Endothelial cell of umbilical vein (primary cell): ENCODE measurements at regions not wholly inside any gene's neighbourhood (a gene's known extent, or its start where the extent isn't known, plus 50 kb on each side); places are given as distances from the start of the nearest gene placed in this dataset.

Experiments
- BruUV-seq: library from RNA; stranded (reverse); fragments of 400-500 nt; replicated peaks from 2 replicates; lab custom pipeline; 2021; lab: Mats Ljungman, UMichigan
- CTCF ChIA-PET: fragments of 300-600, 350-600 bp; sonication (Branson Sonifier 250); formaldehyde crosslinking; loops from one replicate; lab custom pipeline; 2021; ENCODE audit warnings: antibody characterized with exemption, inconsistent platforms; lab: Charles Lee
- POLR2A ChIA-PET: fragments of 300-600, 350-600 bp; sonication (Branson Sonifier 250); formaldehyde crosslinking; loops from one replicate; lab custom pipeline; 2021; ENCODE audit warnings: antibody characterized with exemption, inconsistent platforms; lab: Charles Lee
- DNase-seq: peaks from one replicate; pipeline ENCODE4 v3.0.0-alpha.2; 2011; ENCODE audit warnings: low read depth, low spot score
- FAIRE-seq: peaks from 2 replicates; lab custom pipeline; 2011; peaks lifted over from hg19 to GRCh38; lab: Jason Lieb, UNC
- H2AFZ ChIP-seq: 2 replicates; pipeline ENCODE4 v1.6.0; 2012; ENCODE audit warnings: low read depth, low read length, control low read depth, inconsistent platforms
- H3K27ac ChIP-seq: 2 replicates; pipeline ENCODE4 v1.5.1; 2011; ENCODE audit warnings: low read depth, mild to moderate bottlenecking, control low read depth, low read length, moderate library complexity; ENCODE audit not compliant: insufficient read depth
- H3K27me3 ChIP-seq, 2 experiments: 2 replicates each; pipeline versions ENCODE4 v1.6.0 to v1.6.1; 2011; ENCODE audit warnings: low read length in 2 of 2, mixed read lengths in 1 of 2; ENCODE audit not compliant: control insufficient read depth in 2 of 2, insufficient read depth in 2 of 2
- H3K36me3 ChIP-seq, 2 experiments: 2 replicates in 1 of 2; 3 replicates in 1 of 2; pipeline ENCODE4 v1.5.1; 2011; ENCODE audit warnings: low read length in 2 of 2, mild to moderate bottlenecking in 1 of 2, moderate library complexity in 1 of 2; ENCODE audit not compliant: control insufficient read depth in 2 of 2, insufficient read depth in 2 of 2; ENCODE audit errors: extremely low read depth in 1 of 2
- H3K4me1 ChIP-seq: 3 replicates; pipeline ENCODE4 v1.5.1; 2011; ENCODE audit warnings: mild to moderate bottlenecking, low read length; ENCODE audit not compliant: control insufficient read depth, insufficient read depth; ENCODE audit errors: extremely low read depth
- H3K4me2 ChIP-seq: 2 replicates; pipeline ENCODE4 v1.6.1; 2011; ENCODE audit warnings: low read length, control low read depth, mixed read lengths; ENCODE audit not compliant: insufficient read depth
- H3K4me3 ChIP-seq, 3 experiments: fragments of 200-600 bp in 1 of 3; sonication (generic), shearing (Covaris generic) in 1 of 3; replicated peaks in 1 of 3; 2 replicates each; pipeline ENCODE4 v1.5.1; 2011 to 2016; ENCODE audit warnings: control low read depth in 3 of 3, low read length in 3 of 3, mild to moderate bottlenecking in 2 of 3, inconsistent platforms in 1 of 3, low read depth in 1 of 3, moderate library complexity in 1 of 3; ENCODE audit not compliant: insufficient read depth in 1 of 3
- H3K79me2 ChIP-seq: 2 replicates; pipeline ENCODE4 v1.6.0; 2012; ENCODE audit warnings: low read length, inconsistent platforms; ENCODE audit not compliant: control insufficient read depth, insufficient read depth
- H3K9ac ChIP-seq: replicated peaks from 2 replicates; pipeline ENCODE3; 2011; ENCODE audit warnings: low read length, control low read depth; ENCODE audit not compliant: insufficient read depth; ENCODE audit errors: extremely low read depth
- H3K9me1 ChIP-seq: replicated peaks from 3 replicates; pipeline ENCODE4 v1.6.0; 2011; ENCODE audit warnings: mild to moderate bottlenecking, low read length; ENCODE audit not compliant: control insufficient read depth, insufficient read depth; ENCODE audit errors: extremely low read depth
- H3K9me3 ChIP-seq: replicated peaks from 2 replicates; pipeline ENCODE4 v1.5.1; 2012; ENCODE audit warnings: low read length, inconsistent platforms; ENCODE audit not compliant: control insufficient read depth, insufficient read depth
- H4K20me1 ChIP-seq: replicated peaks from 2 replicates; pipeline ENCODE3; 2011; ENCODE audit warnings: mild to moderate bottlenecking, low read length; ENCODE audit not compliant: control insufficient read depth, insufficient read depth; ENCODE audit errors: extremely low read depth
- CTCF ChIP-seq, 2 donors: IDR thresholded peaks; 1 replicate in 1 of 2; 2 replicates in 1 of 2; pipeline ENCODE4 v1.5.1; 2011; ENCODE audit warnings: low read length in 2 of 2, mild to moderate bottlenecking in 2 of 2, moderate library complexity in 2 of 2, control low read depth in 1 of 2, inconsistent platforms in 1 of 2, low read depth in 1 of 2; ENCODE audit not compliant: insufficient read depth in 1 of 2; ENCODE audit errors: extremely low read depth in 1 of 2
- EZH2 ChIP-seq: IDR thresholded peaks from 2 replicates; pipeline ENCODE4 v1.6.1; 2012; ENCODE audit warnings: borderline replicate concordance, low read depth, mild to moderate bottlenecking, moderate library complexity, low read length, inconsistent platforms; ENCODE audit not compliant: severe bottlenecking
- FOS ChIP-seq: IDR thresholded peaks from 2 replicates; pipeline ENCODE4 v1.6.1; 2011; ENCODE audit warnings: mild to moderate bottlenecking, low read length, moderate library complexity, borderline replicate concordance; ENCODE audit not compliant: insufficient read depth
- GATA2 ChIP-seq: IDR thresholded peaks from 2 replicates; pipeline ENCODE4 v1.7.0; 2011; ENCODE audit warnings: low read depth, mild to moderate bottlenecking, moderate library complexity, mixed read lengths, low read length; ENCODE audit not compliant: insufficient read length, insufficient read depth
- JUN ChIP-seq: IDR thresholded peaks from 2 replicates; pipeline ENCODE4 v1.6.1; 2011; ENCODE audit warnings: borderline replicate concordance, low read depth; ENCODE audit not compliant: insufficient read length, insufficient read depth
- MAX ChIP-seq: IDR thresholded peaks from 2 replicates; pipeline ENCODE4 v1.6.1; 2011; ENCODE audit not compliant: insufficient read depth, insufficient read length
- MYC ChIP-seq: IDR thresholded peaks from one replicate; pipeline ENCODE4 v1.6.1; 2011; ENCODE audit warnings: mild to moderate bottlenecking, low read depth, low read length
- POLR2A ChIP-seq: IDR thresholded peaks from 2 replicates; pipeline ENCODE4 v1.6.1; 2012; ENCODE audit warnings: low read depth, mild to moderate bottlenecking, control low read depth, low read length
- POLR2AphosphoS5 ChIP-seq: IDR thresholded peaks from 2 replicates; pipeline ENCODE4 v1.6.1; 2012; ENCODE audit warnings: low read depth, mild to moderate bottlenecking, control low read depth, low read length, moderate library complexity; ENCODE audit not compliant: insufficient read depth
- dilution Hi-C: fragments of 300-500 bp; cut with MboI; formaldehyde crosslinking; loops from one replicate; pipeline ENCODE4 v1.15.0; 2019; ENCODE audit warnings: low sequenced_read_pairs; ENCODE audit not compliant: extremely low pct_ligation_motif_present
- intact Hi-C: fragments of 100-400 bp; cut with micrococcal nuclease; formaldehyde crosslinking; loops from one replicate; pipeline ENCODE4 v1.10.0; 2022

GRCh38 chr3:56902468-56903160, 100.9 kb upstream of the ARHGEF3 start:
- ChIA-PET POLR2A (no interaction called here), CTCF (interaction anchor here (0.6 to 1.6 kb wide), 6 partner anchors 9 to 120 kb away, joined by 3 to 8 read pairs (median 3); no protein-coding TSS in a partner anchor)
- DNase-seq (no peak), FAIRE-seq (no peak)
- no peak overlapping the region for H3K4me3 ChIP-seq
- BruUV-seq, result no TSS peak
- dilution Hi-C loops, result no loop called here
- no peak overlapping the region for H3K9ac ChIP-seq
- H2AFZ ChIP-seq, result no peak overlapping the region
- no peaks in the 10 kb centered on the region for H3K27me3 ChIP-seq
- TF ChIP-seq POLR2A (no peak), MAX (no peak)
- H3K36me3 ChIP-seq, result no peaks in the 10 kb centered on the region
- peaks cover 10% of the 10 kb centered on the region for H3K4me1 ChIP-seq
- H3K9me3 ChIP-seq, result no peaks in the 10 kb centered on the region
- H3K79me2 ChIP-seq, result no peaks in the 10 kb centered on the region
- H3K4me2 ChIP-seq, result no peak overlapping the region
- H4K20me1 ChIP-seq, result no peaks in the 10 kb centered on the region
- no peaks in the 10 kb centered on the region for H3K9me1 ChIP-seq
- intact Hi-C loops, result no loop called here
- H3K27ac ChIP-seq, result no peak overlapping the region

- no peak overlapping the region for H3K4me3 ChIP-seq
- no peaks in the 10 kb centered on the region for H3K9me1 ChIP-seq
- no peaks in the 10 kb centered on the region for H3K36me3 ChIP-seq
- dilution Hi-C loops (no loop called here), intact Hi-C loops (no loop called here)
- DNase-seq (no peak), FAIRE-seq (no peak)
- H3K4me1 ChIP-seq, result peaks cover 10% of the 10 kb centered on the region
- TF ChIP-seq GATA2 (no peak), EZH2 (no peak), JUN (no peak), POLR2A (no peak), POLR2AphosphoS5 (no peak), FOS (no peak), CTCF (IDR thresholded peaks at IDR 0.05; ENCODE audit: extremely low read depth in 1 of 2, insufficient read depth in 1 of 2, low read depth in 1 of 2, low read length in 2 of 2) (no peak), MYC (no peak), MAX (no peak)
- no peaks in the 10 kb centered on the region for H3K79me2 ChIP-seq
- ChIA-PET CTCF (no interaction called here), POLR2A (no interaction called here)
- no TSS peak for BruUV-seq
- no peak overlapping the region for H2AFZ ChIP-seq
- H3K4me2 ChIP-seq, result no peak overlapping the region
- no peak overlapping the region for H3K9ac ChIP-seq
- no peaks in the 10 kb centered on the region for H3K27me3 ChIP-seq
- H3K27ac ChIP-seq, result no peak overlapping the region
- no peaks in the 10 kb centered on the region for H4K20me1 ChIP-seq
- no peaks in the 10 kb centered on the region for H3K9me3 ChIP-seq
Observed at GRCh38 chr3:56900801-56901200, 99.1 kb upstream of the ARHGEF3 start.
